ENCODE measurements at regions not wholly inside any gene's neighbourhood (a gene's known extent, or its start where the extent isn't known, plus 50 kb on each side); places are given as distances from the start of the nearest gene placed in this dataset.
"Not testable (repeated sequence)": the region's sequence is repeated elsewhere in the genome, so short reads cannot be mapped to it uniquely, and the experiment has no call there.

DNA sequence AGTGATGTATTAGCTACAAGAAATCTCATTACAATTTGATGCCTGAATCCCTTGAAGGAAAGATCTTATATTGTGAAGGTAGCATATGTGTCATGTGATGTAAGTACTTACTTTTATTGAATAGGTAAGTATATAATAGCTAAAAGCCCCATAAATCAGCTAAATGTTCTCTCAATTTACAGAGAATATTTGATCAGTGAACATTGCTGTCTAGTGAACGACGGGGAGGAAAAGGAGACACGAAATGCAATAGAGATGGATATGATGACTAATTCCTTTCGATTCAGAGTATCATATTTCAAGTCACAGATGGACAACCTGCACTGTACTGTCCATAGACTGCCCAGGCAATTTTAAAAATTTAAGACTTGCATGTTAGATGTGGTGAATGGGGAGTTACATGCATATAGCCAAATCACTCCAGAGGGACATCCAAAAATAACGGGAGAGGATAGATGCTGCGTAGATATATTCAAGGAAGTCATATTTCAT lies 462.1 kb upstream of the CDIN1 start:
- no peak for DNase-seq

DNA sequence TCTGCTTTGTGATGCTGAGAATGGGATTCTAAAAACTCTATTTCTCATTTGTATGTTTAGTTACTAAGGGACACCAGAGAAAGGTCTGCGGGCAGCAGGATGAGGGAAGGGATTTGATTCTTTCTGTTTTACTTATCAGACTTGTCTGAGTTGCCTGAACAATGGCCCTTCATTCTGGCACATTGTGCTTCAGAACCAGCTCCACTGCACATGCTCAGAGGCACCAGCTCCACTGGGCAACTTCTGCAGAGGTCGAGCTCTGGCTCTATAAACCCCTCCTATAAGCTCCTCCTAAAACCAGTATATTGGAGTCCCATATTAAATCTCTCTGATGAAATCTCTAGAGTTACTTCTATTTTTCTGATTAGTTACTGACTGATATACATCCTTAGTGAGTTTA lies 453.2 kb upstream of the CDIN1 start:
- no peak for DNase-seq

DNA sequence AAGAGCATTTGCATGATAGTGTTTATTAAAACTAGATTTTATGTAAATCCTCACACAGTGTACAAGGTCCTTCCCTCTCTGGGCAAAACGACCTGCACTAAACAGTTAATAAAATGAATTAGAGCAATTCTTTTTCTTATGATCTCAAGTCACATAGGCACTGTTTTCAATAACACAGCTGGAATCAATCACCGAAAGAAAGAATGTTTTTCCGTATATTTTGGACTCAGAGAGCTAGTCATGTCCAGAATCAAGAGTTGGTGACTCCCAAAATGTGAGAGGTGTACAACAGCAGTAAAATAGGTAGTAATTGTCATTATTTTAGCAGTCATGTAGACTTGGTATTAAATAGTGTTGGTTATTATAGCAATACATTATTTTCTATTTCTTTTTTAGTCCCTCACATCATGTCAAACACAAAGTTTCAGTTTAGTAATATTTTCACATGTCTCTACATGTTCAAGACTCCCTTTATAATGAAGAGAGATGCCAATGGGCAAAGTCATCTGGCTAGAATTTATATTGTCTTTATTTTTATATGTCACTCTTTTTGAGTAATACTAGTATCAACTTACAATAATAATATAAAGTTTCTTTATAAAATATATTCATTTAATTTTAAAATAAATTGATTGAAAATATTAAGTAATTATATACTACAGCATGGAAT lies 448.6 kb upstream of the CDIN1 start:
- no peak for DNase-seq

DNA sequence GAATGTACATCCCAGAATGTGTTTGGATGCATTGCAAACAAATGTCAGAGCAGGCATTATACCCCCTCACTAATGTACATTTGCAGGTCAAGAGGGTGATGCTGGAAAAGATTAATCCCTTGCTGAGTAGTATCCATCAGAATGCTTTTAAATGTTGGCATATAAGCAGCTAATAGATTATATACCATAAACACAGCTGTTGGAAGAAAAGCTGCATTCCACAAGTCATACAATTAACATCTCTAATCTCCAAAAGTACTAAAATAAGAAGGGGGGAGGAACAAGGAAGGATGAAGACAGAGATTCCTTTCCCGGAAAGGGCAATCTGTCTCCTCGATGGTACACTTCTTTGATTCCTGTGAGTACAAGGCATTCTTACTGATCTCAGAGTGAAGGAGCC lies 445.7 kb upstream of the CDIN1 start:
- DNase-seq = no peak

DNA sequence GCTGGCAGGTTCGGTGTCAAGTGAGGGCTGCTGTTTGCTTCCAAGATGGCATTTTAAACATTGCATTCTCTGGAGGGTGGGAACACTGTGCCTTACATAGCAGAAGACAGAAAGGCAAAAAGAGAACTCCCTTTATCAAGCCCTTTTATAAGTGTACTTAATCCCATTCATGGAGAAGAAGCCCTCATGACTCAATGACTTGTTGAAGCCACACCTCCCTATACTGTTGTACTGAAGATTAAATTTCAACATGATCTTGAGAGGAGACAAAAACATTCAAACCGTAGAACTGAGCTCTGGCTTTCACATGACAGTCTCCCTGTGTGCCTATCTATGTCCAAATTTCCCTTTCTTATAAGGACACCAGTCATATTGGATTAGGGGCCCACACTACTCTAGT lies 443.4 kb upstream of the CDIN1 start:
- no peak for DNase-seq

DNA sequence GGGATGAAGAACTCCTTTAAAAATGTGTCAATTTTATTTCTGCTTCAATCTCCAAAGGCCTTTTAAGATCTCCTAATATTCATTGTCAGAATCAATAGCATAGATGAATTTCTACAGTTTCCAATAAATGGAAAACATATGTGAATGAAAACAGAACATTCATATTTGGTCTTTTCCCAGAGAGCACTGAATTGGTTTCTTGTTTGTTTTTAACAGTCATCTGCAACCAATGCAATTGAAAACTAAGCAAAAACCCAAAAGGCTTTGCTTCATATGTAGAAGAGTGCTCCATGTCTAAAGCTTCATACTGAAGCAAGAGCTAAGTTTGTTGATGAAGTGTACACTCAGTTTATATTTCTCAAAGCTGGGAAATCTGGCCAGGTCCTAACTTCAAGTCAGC lies 426.5 kb upstream of the CDIN1 start:
- no peak for DNase-seq

DNA sequence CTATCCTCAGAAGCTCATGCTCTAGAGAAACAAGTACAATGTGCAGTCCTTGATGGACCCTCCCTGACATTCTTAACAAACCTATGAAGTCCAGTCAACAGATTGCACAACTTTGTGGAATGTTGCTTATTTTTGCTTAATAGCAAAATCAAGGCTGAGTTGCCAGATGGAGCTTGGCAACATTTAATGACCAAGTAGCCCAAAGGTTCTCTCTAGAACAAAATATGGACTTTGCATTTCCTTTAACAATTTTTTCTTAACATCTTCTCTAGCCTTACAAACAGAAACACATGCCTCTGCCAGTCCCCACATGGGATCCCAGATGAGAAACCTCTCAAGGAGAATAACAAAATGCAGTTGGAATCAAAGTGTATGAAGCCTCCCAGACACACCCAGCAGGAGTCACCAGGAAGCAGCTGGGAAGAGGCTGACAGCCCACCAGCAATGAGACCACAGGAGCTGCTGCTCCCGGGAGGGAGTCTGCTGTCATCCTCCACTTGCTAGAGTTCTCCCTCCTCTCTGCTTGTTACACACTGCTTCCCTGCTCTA lies 422.5 kb upstream of the CDIN1 start:
- no peak for DNase-seq

DNA sequence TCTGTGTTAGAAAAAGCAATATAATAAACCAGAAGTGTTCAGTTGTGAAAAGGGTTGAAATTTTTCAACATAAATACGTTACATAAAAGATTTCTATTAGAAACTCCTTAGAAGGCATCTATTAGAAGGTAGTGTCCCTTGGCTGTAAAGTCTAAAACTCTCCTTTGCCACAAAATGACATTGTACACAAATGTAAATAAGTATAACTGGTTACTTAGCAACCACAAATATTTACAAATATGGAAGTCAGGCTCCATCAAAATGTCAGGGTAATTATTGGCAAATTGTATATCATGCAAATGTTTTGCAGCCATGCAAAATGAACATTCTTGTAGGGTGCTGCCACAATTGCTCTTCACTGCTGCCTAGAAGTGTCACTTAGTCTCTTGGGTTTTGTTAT lies 419.1 kb upstream of the CDIN1 start:
- DNase-seq = no peak

DNA sequence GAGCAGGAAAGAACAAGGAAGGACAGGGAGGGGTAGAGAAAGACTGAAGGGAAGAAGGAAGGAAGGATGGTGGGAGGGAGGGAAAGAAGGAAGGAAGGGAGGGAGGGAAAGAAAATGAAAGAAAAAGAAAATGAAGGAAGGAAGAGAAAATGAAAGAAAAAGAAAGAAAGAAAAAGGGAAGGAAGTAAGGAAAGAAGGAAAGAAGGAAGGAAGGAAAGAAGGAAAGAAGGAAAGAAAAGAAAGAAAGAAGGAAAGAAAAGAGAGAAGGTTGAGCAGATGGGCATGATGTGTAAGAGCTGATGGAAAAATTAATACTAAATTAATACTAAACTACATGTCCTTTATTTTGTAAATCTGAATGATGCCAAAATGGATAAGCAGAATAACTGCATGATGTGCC lies 418.3 kb upstream of the CDIN1 start:
- DNase-seq = no peak

DNA sequence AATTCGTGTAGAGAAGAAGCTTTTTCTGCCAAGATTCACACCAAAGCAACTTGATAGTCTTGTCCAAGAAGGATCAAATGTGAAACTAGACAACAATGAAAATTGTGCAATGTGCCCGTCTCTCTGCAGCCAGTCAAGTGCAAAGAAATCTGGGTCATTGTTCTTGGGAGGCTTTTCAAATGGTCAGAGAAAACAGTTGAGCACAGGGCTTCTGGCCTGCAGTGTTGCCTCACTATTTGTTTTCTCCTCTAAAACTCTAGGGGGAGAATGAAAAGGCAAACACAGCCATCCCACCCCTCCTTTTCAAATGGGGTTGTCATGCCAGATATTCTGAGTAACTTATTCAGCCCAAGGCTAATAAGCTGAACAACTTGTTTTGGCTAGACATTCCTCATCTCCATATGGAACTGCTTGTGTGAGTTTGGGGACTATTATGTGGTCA lies 417.6 kb upstream of the CDIN1 start:
- no peak for DNase-seq

DNA sequence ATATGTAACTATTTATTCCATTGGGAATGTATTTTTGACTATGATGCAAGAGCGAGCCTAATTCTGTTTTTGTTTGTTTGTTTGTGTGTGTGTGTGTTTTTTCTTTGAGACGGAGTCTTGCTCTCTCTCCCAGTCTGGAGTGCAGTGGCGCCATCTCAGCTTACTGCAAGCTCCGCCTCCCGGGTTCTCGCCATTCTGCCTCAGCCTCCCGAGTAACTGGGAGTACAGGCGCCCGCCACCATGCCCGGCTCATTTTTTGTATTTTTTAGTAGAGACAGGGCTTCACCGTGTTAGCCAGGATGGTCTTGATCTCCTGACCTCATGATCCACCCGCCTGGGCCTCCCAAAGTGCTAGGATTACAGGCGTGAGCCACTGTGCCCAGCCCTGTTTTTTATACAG lies 415.4 kb upstream of the CDIN1 start:
- DNase-seq = not testable (repeated sequence)

DNA sequence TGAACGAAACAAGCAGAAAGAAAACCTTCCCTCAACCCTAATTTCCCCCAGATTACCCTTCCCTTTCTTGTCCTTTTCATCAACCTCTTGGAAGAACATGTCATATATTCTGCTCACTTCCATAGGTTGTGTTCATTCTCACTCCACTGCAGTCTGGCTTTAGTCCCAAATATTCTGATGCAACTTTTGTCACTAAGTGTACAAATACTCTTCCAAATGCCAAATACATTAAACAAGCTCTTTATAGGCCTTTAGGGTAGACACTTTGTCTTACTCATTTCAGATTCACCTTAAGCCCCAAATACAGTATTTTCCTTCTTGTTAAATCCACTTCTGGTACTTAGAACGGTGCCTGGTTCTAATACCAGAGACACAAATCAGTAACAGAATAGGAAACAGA lies 406.5 kb upstream of the CDIN1 start:
- DNase-seq = no peak

DNA sequence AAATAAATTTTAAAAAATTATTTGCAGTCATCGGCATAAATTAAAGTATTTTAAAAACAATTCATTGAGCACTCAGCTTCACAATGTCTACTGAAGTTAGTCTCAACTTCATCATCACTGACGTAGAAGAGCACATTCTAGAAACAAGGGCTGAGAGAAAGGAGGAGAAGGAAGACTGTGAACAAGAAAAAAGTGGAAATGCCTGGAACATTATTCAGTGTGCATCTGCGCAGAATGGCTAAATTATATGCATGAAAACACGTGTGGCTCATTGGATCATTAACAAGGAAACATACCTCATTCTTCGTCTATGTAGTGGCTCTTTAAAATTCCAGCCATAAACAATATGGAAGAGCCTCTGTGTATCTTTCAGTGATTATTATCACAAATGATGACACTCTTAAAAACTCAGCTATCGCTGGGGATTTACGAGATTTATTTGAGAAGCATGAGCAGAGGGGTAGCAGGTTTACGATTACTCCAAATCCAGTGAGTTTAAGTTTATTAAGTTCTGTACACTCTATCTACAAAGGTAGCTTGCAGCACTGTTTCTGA lies 404.2 kb upstream of the CDIN1 start:
- no peak for DNase-seq

DNA sequence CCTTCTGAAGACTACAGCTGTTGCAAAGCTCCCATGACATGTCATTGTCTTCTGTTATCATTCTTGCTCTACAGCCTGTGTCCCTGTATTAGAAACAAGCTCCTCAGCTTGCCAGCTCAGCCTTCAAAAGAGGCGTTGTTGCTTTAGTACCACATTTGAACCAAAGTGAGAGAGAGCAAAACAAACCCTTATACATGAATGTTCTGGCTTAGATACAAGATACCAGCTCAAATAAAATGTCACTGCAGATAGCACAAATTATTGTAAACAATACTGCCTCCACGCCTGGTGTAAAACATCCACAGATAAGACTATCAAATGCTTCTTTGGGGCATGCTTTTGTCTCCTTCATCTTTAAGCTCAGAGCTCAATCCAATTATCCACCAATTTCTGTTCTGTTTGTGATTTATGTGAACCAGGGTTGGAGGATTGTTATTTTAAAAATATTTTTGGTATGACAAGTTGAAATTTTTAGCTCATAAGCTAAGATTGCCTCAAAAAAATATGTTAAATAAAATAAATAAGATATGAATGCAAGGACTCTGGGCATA lies 403.6 kb upstream of the CDIN1 start:
- no peak for DNase-seq

DNA sequence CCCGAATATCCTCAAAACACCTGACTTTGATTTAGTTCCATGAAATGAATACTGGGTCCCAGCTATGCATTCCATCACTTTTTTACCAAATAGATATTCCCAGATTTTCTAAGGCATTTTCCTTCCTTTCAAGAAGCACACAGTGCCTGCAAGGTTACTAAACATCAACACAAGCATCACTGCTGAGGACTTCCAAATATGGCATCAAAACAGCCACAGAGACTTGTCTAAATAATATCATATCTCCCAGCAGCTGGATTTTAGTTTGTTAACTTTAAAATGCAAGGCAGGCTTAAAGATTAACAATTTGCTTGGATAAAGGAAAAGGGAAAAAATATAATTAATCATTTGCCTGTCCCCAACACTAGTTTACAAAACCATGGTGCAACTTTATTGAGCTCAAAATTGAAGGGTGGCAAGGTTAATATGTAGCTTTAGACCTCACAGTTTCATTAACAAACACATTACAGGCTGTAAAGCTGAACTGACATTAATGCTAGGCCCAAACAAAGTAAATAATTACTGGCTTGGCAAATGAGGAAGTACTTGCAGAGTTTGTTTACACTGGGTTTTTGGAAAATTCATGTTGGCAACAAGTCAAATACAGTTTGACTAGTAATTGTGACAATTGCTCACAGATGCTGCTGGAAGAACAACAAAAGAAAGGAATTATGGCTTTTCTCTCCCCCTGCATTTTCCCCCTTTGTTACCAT lies 401.7 kb upstream of the CDIN1 start:
- DNase-seq = peak; percentile 39

DNA sequence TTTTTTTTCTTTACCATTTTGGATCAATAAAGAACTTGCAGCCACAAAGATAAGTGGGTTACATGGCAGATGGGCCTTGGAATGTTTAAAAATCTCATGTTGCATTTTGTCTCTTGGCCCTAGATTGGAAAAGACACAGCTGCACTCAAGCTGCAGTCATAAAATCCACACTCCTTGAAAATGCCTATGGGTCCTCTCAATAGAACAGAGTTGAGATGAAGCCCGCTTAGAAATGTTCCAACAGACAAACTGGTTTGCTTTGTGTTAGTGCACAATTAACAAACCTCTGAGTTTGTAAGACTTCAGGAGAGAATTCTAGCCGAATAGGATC lies 401.2 kb upstream of the CDIN1 start:
- DNase-seq = no peak

DNA sequence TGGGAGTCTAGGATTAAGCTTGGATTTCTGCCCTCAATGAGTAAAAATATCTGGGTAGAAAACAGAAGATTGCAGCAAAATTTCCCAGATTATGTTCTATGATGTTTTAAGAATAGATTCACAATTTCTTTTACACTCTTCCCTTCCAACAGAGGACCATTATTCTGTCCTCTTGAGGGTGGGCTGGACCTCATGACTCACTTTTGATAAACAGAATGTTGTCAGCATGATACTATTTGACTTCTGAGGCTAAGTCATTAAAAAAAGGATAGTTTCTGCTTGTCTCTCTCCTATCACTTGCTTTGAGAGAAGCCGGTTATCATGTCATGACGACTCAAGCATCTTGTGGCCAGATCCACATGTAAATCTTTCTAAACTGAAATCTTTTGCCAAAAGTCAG lies 396.2 kb upstream of the CDIN1 start:
- no peak for DNase-seq

DNA sequence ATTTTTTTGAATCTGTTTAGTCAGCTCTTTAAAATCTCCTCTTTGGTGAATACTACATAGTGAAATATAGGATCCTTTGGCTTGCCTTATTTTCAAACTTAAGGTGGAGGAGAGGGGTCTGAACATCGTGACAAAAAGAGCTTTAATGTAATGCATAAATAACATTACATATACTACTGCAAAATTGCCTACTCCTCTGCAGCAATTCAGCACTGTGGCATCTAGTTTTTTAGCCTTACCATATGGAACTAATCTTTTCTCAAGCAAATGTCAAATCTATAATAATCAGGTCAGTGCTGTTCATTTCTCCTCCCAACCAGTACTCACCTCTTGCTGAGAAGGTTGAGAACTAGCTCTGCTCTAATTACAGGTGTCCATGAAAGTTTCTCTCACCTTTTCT lies 394.0 kb upstream of the CDIN1 start:
- DNase-seq = no peak

DNA sequence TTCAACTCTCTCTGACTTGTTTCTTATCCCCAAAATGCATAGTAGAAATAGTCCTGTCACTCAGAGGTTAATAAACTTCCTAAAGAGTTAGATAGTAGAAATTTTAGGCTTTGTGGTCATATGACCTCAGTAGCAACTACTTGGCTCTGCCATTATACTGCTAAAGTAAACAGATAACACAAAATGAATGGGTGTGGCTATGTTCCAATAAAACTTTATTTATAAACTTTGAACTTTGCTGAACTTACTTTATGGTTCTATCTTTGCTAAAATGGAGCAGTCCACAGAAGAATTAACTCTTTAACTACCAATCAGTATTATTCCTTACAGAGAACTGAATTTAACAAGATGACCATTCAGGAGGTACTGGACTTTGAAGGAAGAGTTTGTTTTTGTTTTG lies 393.6 kb upstream of the CDIN1 start:
- no peak for DNase-seq

DNA sequence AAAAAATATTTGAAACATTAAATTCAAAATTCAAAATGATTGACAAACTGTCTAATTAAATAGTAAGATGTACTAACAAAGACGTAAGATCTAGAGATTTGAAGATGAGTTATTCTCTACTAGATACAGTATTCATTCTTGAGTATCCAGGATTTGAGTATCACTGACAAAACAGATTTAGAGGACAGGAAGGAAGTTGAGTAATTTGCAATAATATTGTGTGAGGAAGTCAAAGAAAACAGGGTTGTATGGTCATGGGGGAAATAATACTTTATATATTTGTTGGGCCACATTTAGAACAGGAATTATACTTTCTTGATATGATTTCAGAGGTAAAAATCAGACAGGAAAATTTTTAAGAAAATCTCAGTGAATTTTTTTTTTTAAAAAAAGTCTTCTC lies 393.1 kb upstream of the CDIN1 start:
- DNase-seq = no peak

DNA sequence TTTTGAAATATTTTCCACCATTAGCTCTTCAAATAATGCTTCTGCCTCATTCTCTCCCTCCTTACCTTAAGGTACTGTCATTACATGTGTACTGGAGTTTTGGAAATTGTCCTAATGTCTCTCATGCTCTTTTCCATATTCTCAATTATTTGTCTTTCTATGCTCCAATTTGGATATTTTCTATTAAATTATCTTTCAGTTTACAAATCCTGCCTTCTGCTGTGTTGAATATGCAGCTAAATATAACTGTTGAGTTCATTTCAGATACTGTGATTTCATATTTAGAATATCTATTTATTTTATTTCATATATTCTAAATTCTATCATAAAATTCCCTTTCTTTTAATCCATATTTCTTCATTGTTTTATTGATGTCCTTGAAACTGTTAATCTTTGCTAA lies 388.0 kb upstream of the CDIN1 start:
- no peak for DNase-seq

DNA sequence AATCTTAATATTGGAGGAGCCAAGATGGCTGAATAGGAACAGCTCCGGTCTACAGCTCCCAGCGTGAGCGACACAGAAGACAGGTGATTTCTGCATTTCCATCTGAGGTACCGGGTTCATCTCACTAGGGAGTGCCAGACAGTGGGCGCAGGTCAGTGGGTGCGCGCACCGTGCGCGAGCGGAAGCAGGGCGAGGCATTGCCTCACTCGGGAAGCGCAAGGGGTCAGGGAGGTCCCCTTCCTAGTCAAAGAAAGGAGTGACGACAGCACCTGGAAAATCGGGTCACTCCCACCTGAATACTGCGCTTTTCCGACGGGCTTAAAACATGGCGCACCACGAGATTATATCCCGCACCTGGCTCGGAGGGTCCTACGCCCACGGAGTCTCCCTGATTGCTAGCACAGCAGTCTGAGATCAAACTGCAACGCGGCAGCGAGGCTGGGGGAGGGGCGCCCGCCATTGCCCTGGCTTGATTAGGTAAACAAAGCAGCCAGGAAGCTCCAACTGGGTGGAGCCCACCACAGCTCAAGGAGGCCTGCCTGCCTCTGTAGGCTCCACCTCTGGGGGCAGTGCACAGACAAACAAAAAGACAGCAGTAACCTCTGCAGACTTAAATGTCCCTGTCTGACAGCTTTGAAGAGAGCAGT lies 383.9 kb upstream of the CDIN1 start:
- DNase-seq = not testable (repeated sequence)

DNA sequence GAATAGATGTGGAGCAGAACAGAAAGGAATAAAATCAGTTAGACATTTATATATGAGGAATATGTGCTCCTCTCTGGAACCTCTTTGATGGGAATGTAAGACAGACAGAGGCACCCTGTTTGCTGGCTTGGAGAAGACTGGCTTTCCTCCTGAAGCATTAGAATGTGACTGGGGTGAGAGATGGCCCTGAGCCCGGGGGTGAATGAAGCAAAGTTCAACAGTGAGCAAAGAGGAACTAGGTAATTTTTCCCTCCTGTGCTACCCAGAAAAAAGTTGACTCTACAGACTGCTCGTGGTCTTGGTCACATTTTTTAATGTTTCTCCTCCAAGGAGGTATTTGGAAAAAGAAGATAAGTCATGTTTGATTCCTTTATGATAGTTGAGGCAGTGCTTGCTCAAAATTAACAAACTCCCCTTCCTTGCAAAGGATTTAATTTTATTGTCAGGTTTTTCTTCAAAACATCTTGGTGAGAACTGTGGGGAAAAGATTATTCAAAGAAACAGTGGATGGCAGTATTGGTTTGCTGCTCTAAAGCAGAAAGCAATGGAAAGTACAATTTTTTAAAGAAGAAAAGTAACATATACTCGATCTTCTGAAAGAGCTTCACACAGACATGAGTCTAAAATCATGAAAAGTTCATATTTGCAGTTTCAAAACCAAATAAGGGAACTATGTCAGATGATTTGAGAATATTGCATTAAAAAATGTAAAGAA lies 370.4 kb upstream of the CDIN1 start:
- DNase-seq = no peak
